ENCODE measurements at regions not wholly inside any gene's neighbourhood (a gene's known extent, or its start where the extent isn't known, plus 50 kb on each side); places are given as distances from the start of the nearest gene placed in this dataset.
"Not testable (repeated sequence)": the region's sequence is repeated elsewhere in the genome, so short reads cannot be mapped to it uniquely, and the experiment has no call there.

- DNase-seq (ENCODE audit: low spot score) = no peak
Measured at GRCh38 chr19:30066781-30067759, 125.0 kb downstream of the URI1 start.

- not testable (repeated sequence) for DNase-seq (ENCODE audit: low spot score)
Measured at GRCh38 chr19:30067956-30068506, 126.0 kb downstream of the URI1 start.

DNA sequence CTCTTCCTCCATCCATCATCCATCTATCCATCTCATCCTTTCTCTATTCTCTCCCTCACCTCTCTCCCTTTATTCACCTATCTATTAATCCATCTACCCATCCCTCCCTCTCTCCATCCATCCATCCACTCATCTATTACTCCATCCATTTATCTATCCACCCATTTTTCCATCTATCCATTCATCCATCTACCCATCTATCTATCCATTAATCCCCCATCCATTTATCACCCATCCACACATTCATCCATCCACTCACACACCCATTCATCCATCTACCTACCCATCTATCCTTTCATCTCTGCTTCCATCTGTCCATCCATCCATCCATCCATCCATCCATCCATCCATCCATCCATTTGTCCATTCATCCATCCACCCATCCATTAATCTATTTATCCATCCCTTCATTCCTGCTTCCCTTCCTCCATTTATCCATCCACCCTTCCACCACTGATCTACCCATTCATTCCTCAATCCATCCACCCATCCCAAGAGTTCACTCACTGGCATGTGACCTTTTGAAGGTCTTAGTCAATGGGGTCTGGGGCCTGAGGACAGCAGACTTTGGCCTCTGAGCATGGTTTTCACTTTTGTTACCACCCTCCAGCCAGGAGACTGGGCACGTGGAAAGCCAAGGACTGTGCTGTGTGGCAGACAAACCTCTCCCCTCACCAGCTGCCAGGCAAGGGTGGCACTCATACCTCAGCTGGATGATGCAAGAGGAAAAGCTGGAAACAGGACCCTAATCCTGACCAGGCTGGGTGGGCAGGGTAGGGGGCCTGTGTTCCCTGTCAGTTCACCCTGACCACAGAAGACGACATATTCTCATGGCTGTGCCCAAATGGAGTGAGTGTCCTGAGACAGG lies 126.7 kb downstream of the URI1 start:
- no peak for DNase-seq (ENCODE audit: low spot score)

DNA sequence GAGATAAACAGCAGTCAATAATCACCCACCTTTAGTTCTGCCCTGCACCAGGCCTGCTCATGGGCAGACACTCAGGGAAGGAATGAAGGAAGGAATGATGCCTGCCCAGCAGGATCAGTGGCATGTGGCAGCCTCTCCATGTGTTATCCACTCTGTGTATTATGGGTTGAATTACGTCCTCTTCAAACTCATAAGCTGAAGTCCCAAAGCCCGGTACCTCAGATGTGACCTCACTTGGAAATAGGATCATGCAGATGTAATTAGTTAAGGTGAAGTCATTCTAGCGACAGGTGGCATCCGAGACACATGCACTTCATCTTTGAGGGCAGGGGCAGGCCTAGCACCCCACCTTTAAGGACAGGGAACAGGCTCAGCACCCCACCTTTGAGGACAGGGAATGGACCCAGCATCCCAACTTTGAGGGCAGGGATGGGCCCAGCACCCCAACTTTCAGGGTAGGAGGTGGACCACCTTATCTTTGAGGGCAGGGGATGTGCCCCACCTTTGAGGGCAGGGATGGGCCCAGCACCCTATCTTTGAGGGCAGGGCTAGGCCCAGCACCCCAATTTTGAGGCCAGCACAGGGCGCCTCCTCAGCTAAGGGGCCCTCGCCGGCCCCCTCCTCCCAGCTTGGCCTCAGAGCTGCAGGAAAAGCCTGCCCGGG lies 127.6 kb downstream of the URI1 start:
- no peak for DNase-seq (ENCODE audit: low spot score)

GRCh38 chr19:30070198-30070967 lies 128.3 kb downstream of the URI1 start:
- no peak for DNase-seq (ENCODE audit: low spot score)

GRCh38 chr19:30070968-30071632 lies 129.1 kb downstream of the URI1 start:
- no peak for DNase-seq (ENCODE audit: low spot score)

- no peak for DNase-seq (ENCODE audit: low spot score)
Measured at GRCh38 chr19:30071871-30072270, 129.8 kb downstream of the URI1 start.

- DNase-seq (ENCODE audit: low spot score) = no peak
Measured at GRCh38 chr19:30073152-30074000, 131.3 kb downstream of the URI1 start.

GRCh38 chr19:30074096-30074495 lies 132.1 kb downstream of the URI1 start:
- no peak for DNase-seq (ENCODE audit: low spot score)

GRCh38 chr19:30074741-30075715 lies 133.0 kb downstream of the URI1 start:
- DNase-seq (ENCODE audit: low spot score) = no peak

GRCh38 chr19:30076101-30076551 lies 134.1 kb downstream of the URI1 start:
- DNase-seq (ENCODE audit: low spot score) = no peak

DNA sequence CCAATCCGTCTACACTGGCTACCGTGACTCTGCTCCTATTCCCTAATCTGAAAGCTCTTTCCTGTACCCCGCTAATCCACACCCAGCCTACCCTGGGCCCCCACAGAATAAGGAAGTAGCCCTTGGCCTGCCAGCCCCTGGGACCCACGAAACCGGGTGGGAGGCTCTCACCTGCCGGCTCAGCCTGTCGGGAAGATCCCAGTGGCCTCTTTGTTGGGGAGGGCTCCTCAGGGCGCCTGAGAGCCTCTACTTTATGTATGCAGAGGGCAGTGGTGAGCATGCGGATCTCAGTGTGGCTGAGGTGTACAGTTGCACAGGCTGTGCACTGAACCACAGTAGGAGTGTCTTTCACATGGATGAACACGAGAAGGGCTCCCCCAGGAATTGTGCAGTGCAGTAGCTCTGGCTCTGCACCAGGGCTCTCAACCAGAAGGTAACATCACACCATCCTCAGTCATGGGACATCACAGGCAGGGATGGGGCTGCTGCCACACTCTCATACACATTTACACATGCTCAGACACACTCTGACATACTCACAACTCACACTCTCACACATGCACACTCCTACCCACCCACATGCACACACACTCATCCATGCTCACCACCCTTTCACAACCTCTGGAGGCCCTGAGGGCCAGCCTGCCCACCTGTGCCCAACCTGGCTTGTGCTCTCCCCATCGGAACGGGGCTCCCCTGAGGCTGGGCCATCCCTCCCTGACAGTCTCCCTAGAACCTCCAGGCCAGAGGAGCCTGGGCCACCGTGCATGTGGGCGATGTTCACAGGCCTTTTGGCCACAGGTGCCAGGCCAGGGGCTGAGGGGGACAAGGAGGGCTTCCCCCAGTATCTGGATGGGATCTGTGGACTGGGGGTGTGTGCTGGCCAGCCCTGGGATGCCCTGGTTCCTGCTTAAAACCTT lies 135.0 kb downstream of the URI1 start:
- DNase-seq (ENCODE audit: low spot score) = no peak

DNA sequence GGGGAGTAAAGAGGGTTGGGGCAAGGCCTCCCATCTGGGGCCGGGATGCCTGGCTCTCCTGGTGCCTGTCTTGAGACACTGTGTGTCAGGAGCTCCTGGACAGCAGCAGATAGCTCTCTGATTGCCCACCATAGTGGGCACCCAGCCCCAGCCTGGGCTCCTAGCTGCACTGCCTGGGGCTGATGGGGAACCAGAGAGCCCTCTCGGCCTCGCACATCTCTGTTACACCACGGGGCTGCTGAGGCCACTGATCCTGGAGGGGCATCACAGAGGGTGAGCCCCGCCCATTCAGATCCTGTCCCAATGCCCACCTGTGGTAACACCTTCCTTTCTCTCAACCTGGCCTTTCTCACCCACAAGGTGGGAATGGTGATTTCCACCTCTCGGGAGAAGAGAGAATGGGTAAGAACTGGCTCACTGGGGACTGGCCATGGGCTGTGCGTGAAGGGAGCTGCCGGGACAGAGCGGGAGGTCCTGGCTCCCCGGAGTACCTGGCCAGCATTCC lies 135.9 kb downstream of the URI1 start:
- DNase-seq (ENCODE audit: low spot score) = no peak

GRCh38 chr19:30078381-30078910 lies 136.4 kb downstream of the URI1 start:
- no peak for DNase-seq (ENCODE audit: low spot score)

- DNase-seq (ENCODE audit: low spot score) = no peak
Measured at GRCh38 chr19:30079200-30079599, 137.2 kb downstream of the URI1 start.

DNA sequence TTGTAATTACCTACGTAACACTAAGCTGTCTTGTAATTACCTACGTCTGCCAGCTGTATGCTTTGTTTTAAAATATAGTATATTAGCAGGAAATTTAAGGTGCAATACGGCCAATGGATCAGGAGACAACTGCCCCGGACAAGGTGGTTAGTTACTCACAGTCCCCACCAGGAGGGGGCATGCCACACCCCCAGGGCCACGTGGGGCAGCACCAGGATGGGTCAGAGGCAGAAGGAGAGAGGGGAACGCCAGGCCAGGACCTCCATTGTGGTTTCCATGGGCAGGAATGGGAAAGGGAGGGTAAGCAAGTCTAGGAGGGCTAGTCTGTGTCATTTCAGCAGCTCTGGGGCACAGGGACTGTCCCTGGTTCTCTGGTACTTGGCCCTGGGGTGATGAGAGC lies 140.1 kb downstream of the URI1 start:
- DNase-seq (ENCODE audit: low spot score) = no peak

- no peak for DNase-seq (ENCODE audit: low spot score)
Measured at GRCh38 chr19:30082611-30083010, 140.6 kb downstream of the URI1 start.
